ENCODE measurements at regions not wholly inside any gene's neighbourhood (a gene's known extent, or its start where the extent isn't known, plus 50 kb on each side); places are given as distances from the start of the nearest gene placed in this dataset.

DNA sequence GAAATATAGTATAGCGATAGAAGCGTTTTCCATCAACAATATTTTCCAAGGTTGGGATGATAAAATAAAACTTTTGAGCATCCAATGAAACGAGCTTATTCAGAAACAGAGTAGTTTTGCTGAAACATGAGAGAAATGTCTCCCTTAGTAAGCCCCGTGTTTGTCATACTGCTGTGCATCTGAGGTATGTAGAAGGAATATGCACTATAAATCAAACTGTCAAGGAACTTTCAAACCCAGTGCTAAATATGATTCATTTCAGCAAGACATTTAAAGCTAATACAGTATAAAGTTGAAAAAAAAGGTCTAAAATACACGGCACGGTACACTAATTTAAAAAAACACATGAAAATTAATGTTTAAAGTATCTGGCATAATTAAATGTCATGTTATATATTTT lies 546.2 kb downstream of the SLITRK5 start:
- TF ChIP-seq, protein P1, sequence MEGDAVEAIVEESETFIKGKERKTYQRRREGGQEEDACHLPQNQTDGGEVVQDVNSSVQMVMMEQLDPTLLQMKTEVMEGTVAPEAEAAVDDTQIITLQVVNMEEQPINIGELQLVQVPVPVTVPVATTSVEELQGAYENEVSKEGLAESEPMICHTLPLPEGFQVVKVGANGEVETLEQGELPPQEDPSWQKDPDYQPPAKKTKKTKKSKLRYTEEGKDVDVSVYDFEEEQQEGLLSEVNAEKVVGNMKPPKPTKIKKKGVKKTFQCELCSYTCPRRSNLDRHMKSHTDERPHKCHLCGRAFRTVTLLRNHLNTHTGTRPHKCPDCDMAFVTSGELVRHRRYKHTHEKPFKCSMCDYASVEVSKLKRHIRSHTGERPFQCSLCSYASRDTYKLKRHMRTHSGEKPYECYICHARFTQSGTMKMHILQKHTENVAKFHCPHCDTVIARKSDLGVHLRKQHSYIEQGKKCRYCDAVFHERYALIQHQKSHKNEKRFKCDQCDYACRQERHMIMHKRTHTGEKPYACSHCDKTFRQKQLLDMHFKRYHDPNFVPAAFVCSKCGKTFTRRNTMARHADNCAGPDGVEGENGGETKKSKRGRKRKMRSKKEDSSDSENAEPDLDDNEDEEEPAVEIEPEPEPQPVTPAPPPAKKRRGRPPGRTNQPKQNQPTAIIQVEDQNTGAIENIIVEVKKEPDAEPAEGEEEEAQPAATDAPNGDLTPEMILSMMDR (IDR thresholded peaks at IDR 0.05), result no peak
- no peak for TF ChIP-seq POLR2A (IDR thresholded peaks at IDR 0.05)
